Hematopoietic multipotent progenitor cell treated with erythropoietin and hydrocortisone succinate and interleukin-3 and kit ligand, for 17 days (in vitro differentiated cells): ENCODE measurements at regions not wholly inside any gene's neighbourhood (a gene's known extent, or its start where the extent isn't known, plus 50 kb on each side); places are given as distances from the start of the nearest gene placed in this dataset.

Experiments used
- DNase-seq: peaks from one replicate; pipeline ENCODE4 v3.0.0-alpha.2; 2015; ENCODE audit warnings: low spot score

- DNase-seq = no peak
Measured at GRCh38 chr20:23174821-23175220, 88.7 kb upstream of the CD93 start.

- DNase-seq = no peak
Measured at GRCh38 chr20:23167431-23167830, 81.3 kb upstream of the CD93 start.

DNA sequence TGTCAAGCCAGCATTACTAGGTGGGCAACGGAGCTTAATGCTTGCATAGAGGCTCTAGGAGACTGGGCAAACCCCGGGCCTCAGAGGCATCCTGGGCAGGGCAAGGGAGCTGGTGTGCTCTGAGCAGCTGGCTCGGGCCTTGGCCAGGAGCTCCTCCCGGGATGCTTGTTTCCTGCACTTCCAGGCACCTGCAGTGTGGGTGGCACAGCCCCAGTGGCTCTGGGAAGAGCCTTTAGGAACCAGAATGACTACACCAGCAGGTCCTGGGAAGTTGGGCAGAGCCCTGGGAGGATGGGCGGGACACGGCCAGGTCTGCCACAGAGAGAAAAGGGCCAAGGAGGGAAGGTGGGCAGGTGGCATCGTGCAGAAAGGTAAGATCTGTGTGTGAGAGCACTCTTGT lies 80.4 kb upstream of the CD93 start:
- no peak for DNase-seq

GRCh38 chr20:23165964-23166363 lies 79.8 kb upstream of the CD93 start:
- DNase-seq = no peak

GRCh38 chr20:23165307-23165750 lies 79.2 kb upstream of the CD93 start:
- DNase-seq = no peak

GRCh38 chr20:23164176-23164601 lies 78.1 kb upstream of the CD93 start:
- no peak for DNase-seq

- no peak for DNase-seq
Measured at GRCh38 chr20:23163562-23163961, 77.4 kb upstream of the CD93 start.

GRCh38 chr20:23162887-23163286 lies 76.8 kb upstream of the CD93 start:
- no peak for DNase-seq

DNA sequence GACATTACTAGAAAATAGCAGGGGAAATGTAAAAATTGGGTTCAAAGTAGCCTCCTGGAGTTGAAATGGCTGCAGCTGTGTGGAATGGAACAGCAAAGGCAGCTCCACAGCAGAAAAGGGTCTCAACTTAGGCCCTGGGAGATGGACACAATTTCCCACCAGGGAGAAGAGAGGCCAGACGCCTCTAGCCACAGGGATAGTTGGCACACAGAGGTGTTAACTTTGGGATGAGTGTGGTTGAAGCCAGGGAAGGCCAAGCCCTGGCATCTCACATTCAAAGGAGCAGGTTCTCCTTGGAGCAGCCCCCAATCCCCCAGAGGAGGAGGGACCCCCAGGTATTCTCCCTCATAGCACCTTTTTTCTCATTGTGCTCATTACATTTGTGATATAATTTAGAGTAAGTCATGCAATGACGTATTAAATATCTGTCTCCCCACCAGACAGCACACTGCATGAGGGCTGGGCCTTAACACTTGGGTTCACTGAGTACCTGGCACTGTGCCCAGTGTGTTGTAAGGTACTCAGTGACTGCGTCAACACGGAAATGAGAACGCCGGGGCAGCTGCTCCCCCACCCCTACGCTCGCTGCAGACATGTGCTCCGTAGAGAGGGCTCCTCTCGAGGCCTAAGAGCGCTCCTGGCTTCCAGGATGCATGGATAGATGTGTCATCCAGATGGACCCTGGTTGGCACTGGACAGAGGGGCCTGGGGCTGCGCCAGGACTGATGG lies 76.0 kb upstream of the CD93 start:
- peak; percentile 70 for DNase-seq

DNA sequence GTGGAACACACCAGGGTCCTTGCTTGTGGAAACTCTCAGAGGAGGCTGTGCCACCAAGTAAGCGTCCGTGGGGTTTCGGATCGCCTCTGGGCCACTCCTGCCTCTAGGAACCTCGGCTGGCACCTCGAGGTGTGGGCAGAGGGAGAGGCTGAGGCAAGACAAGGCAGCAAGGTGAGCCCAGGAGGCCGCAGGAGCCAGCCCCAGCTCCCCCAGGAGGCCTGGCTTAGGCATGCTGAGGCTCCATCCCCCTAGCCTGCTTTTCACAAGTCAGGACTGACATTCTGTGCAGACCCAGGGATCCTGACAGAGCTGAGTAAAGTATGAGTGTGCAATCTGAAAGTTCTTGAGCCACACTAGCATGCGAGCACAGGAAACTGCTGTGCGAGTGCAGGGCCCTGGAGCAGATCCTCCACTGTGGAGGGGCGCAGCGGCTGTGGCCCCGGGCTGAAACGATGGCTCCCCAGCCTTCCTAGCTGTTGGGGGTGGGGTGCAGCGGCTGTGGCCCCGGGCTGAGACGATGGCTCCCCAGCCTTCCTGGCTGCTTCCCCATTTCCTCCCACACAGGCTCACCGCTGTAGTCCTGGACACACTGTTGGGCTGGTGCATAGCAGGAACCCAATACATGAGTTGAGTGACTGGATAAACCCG lies 75.2 kb upstream of the CD93 start:
- no peak for DNase-seq

DNA sequence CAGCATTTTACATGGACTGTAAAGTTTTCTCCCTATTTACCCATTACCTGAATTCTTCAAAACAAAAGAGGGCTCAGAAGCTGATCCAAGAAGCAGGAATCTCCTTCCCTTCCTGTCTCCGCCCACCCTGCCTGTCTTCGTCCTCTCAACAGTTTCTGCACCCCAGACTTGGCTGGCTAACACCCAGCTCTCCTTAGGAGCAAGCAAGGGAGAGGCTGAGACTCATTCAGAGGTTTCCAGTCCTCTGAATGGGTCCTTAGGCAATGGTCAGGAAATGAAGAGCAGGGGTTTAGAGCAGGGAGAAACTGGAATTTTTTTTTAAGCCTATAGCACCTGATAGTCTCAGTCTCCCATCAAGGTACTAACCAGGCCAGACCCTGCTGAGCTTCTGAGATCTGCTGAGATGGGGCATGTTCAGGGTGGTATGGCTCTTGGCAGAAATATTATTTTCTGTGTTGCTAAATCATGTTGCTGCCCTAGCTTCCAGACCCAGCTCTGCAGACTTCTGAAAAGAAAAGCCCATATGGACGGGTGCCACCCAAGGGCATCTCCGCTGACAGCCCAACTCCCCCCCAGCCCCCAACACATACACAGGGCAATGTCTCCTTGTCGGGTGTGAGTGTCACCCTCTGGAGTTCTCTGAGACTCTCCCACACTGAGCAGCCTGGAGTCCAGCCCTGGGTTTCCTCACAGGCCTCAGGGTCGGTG lies 74.6 kb upstream of the CD93 start:
- no peak for DNase-seq

DNA sequence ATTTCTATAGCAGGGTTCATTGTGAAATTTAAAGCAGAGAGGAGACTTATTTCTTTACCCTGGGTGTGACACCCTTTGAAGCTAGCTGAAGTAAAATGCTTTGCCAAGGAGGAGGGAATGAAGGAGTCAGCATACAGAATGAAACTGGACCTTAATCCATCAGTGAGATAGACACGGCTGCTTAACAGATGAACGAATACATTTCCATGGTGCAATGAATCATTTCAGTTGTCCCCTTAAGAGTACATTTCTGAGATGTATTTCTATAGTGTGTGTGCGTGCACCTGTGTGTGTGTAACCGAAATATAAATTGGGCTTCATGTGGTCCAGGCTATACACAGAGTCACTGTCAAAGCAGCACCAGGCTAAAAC lies 73.8 kb upstream of the CD93 start:
- no peak for DNase-seq

GRCh38 chr20:23159256-23159946 lies 73.3 kb upstream of the CD93 start:
- no peak for DNase-seq

GRCh38 chr20:23157734-23158133 lies 71.6 kb upstream of the CD93 start:
- no peak for DNase-seq

DNA sequence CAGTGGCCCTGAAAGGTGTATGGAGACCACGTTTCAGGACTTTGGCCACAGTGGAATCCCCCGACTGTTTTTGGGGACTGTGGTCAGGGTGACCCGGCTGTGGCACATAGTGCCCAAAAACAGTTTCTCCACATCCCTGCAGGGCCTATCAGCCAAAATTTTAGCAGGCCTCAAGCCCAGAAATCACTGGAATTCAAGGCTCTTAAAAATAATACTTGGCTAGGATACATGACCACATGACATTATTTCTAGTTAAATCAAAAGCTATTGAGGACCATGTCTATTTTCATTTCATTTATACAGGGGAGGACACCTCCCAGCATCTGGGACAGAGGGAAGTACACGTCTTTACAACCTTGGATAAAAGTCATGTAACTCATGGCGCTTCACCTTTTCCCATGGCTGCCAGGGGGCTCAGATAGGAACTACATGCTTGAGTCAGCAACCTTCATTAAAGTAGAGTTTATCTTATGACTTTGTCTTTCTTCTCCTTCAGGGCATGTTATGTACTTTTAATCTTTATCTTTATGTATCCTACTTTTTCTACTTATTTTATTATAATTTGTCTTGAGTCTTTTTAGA lies 70.8 kb upstream of the CD93 start:
- no peak for DNase-seq

DNA sequence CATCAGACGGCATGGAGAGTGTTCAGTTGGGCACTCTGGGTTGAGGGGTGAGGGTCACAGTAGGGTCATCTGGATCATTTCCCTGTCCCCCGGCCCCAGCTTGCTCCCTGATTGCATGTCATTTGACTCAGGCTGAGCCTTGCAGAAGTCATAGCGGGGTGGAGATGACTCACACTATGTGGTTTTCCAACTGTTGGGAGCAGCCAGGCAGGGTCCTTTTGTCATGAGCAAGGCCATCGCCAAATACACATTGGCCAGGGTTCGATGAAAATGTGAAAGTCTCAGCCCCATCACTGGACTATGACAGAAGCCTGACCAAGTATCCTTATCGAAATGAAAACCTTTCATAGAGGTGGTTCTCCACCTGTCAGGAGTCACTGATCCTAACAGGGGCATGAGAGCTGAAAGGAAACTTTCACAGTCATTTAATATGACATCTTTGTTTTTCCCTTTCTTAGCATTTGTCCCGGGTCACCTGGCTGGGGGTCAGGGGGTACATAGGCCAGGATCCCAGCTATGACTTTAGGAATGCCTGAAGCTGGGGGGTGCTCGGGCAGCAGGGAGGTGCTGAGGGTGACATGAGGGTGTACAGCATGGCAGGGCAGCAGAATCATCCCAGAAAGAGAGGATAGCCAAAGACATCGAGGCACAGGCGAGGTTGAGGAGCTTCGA lies 70.2 kb upstream of the CD93 start:
- DNase-seq = no peak

DNA sequence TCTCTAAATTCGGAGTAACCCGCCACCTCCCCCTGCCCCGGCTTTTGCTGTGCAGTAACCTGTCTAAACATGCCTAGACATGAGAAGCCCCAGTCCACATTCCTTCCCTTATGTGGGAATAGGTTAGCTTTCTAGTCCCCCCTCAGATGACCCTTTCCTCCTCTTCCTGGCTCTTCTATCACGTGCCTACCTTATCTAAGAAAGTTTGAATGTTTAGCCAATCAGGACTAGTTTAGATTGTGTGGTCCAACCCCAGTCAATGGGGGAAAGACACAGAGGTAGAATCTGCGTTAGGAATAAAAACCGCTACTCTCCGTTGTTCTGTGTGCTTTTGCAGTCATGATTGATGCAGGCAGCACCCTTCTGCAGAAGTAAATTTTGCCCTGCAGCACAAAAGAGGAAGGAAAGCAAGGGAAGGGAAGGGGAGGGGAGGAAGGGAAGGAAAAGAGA lies 69.0 kb upstream of the CD93 start:
- no peak for DNase-seq

GRCh38 chr20:23153696-23154341 lies 67.7 kb upstream of the CD93 start:
- no peak for DNase-seq

- no peak for DNase-seq
Measured at GRCh38 chr20:23152902-23153301, 66.8 kb upstream of the CD93 start.

DNA sequence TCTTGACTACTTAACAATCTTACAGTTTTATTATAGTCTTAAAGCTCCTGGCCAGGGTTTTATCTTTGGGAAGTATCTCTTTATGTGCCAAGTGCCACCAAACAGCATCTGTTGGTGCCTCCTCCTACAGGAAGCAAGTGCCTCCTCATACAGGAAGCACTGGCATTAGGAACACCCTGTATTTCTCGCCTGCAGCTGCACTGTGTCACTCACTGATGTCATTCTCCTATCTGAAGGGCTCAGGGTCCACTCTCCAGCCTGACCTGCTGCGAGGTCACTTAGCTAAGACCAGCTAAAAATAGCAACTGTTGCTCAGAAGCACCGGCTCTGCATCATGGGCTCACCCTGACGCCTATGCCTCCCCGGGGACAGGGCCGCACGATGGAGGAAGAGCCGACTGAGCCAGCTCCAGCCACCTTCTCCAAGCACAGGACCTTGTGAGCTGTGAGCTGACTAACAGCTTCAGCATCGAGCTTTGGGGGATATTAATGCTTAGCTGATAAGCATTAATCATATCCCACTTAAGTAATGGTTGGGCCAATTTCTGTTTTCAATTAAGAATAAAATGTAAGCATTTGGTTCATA lies 66.3 kb upstream of the CD93 start:
- DNase-seq = no peak

DNA sequence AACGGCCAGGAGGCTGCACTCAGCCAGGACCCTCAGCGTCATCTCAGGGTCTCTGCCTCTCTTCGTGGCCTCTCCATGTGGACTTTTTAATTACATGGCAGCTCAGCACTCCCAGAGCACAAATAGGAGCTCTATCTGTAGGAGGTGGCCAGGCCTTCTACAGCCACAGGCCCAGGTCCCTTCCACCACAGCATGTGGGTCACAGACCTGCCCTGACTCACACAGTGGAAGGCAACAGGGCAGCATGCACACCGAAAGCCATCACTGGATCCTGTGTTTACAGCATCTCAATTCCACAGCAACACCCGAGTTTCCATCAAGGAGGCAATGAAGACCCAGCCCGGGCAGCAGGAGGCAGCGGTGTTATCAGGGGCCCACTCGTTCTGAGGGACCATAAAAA lies 65.8 kb upstream of the CD93 start:
- no peak for DNase-seq
